ENCODE measurements at regions not wholly inside any gene's neighbourhood (a gene's known extent, or its start where the extent isn't known, plus 50 kb on each side); places are given as distances from the start of the nearest gene placed in this dataset.

DNA sequence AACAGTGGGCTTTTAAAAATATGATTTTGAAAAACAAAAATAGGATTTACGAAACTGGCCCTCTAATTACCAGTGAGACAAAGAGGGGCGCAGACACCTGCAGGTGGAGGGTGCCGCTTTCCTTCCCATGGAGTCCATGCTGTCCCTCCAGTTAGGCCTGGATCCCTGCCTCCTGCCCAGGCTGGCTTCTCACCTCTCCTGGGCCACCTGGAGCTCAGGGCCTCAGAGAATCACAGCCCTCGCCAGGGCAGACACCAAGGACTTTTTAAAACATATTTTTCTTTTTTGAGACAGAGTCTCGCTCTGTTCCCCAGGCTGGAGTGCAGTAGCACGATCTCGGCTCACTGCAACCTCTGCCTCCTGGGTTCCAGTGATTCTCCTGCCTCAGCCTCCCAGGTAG, 1437.2 kb downstream of the TBC1D22A start:
- no peak overlapping the region for H3K4me3 ChIP-seq (ENCODE audit: low read length)
- DNase-seq = no peak
- H3K4me1 ChIP-seq (ENCODE audit: control insufficient read depth, insufficient read depth, low read length) = peaks cover 6% of the 10 kb centered on the region
- Mint-ChIP-seq H3K9me3 (no peaks in the 10 kb centered on the region), H3K4me1 (peaks cover 5 to 12% of the 10 kb centered on the region in 2 donors), H3K4me3 (no peak overlapping the region), H3K36me3 (peaks cover 6% of the 10 kb centered on the region), H3K27me3 (ENCODE audit: low read depth in 2 of 2) (peaks cover 41 to 67% of the 10 kb centered on the region in 2 donors), H3K27ac (no peak overlapping the region)
- peaks cover 2% of the 10 kb centered on the region for H3K27me3 ChIP-seq (ENCODE audit: control insufficient read depth, insufficient read depth, low read length)
- no peaks in the 10 kb centered on the region for H3K9me3 ChIP-seq (ENCODE audit: control insufficient read depth, insufficient read depth, low read length)
- ATAC-seq = no peak
- no peak overlapping the region for H3K27ac ChIP-seq (ENCODE audit: low read length)
- intact Hi-C loops (cut with micrococcal nuclease) = no loop called here
- no peaks in the 10 kb centered on the region for H3K36me3 ChIP-seq (ENCODE audit: control insufficient read depth, insufficient read depth, low read length)
- TF ChIP-seq, protein P1, sequence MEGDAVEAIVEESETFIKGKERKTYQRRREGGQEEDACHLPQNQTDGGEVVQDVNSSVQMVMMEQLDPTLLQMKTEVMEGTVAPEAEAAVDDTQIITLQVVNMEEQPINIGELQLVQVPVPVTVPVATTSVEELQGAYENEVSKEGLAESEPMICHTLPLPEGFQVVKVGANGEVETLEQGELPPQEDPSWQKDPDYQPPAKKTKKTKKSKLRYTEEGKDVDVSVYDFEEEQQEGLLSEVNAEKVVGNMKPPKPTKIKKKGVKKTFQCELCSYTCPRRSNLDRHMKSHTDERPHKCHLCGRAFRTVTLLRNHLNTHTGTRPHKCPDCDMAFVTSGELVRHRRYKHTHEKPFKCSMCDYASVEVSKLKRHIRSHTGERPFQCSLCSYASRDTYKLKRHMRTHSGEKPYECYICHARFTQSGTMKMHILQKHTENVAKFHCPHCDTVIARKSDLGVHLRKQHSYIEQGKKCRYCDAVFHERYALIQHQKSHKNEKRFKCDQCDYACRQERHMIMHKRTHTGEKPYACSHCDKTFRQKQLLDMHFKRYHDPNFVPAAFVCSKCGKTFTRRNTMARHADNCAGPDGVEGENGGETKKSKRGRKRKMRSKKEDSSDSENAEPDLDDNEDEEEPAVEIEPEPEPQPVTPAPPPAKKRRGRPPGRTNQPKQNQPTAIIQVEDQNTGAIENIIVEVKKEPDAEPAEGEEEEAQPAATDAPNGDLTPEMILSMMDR (IDR thresholded peaks at IDR 0.05) = no peak
- WGBS (ENCODE audit: insufficient coverage) = 93% methylated on average over 7 of the region's 7 CpGs

DNA sequence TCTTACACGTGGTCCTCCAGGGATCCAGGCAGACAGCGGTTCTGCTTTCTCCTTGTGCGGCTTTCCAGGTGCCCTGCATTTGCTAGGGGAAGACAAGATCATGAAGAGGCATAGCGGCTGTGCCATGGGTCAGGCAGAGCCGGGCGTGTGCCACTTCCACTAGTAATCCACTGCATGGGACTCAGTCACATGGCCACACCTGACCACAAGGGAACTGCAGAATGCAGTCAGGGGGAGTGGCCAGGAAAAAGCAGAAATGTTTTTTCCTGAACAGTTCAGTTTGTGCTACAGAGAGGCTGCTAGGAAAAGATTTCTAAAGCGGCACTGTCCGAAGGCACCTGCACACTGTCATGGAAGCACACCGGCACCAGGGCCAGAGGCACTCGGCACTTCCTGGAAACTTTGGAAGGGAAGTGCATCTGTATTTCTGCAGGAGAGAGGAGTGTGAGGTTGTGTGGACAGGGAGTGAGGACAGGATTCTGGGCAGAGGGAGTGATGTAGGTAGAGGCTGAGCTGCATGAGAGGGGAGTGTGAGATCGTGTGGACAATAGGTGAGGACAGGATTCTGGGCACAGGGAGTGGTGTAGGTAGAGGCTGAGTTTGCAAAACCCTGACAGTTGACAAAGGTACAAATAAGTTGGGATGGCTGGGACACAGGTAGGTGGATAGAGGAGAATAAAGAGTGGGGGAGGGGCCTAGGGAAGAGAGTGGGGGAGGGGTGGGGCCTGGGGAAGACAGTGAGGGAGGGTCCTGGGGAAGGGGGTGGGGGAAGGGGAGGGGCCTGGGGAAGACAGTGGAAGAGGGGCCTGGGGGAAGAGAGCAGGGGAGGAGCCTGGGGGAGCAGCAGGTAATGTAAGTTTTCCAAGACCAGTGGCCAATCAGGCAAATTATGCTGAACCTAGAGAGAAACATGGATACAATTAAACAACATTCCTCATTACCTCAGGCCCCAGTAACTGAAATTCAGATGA, 1436.3 kb downstream of the TBC1D22A start:
- intact Hi-C loops (cut with micrococcal nuclease) = no loop called here
- no peak overlapping the region for H3K27ac Mint-ChIP-seq
- WGBS (ENCODE audit: insufficient coverage) = 20% methylated on average over 11 of the region's 11 CpGs

DNA sequence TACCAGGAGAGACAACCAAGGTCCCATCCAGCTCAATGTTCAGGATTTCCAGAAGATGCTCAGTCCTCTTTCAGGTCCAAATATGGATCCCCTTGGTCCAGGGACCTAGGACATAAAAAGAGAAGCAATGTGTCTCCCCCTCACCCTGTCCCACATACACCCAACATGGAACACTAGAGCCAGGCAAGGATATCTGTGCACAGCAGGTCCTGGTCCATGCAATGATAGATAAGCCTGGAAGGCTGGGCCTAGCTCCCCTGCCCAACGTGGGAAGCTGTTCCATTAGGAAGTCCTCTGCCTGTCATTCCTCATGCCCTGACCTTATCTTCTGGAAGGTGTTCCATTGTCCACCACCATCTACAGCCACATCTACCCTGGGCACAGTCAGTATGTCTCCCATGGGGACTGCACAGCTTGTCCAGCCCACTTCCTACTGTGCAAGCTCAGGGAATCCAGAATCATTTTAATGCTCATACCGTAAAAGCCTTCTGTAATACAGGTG, 1434.8 kb downstream of the TBC1D22A start:
- Mint-ChIP-seq H3K27ac (no peak overlapping the region), H3K4me1 (peaks cover 5 to 12% of the 10 kb centered on the region in 2 donors), H3K4me3 (no peak overlapping the region), H3K27me3 (ENCODE audit: low read depth in 2 of 2) (peaks cover 48 to 88% of the 10 kb centered on the region in 2 donors), H3K9me3 (peaks cover under 1 to 2% of the 10 kb centered on the region in 2 donors), H3K36me3 (peaks cover 11% of the 10 kb centered on the region)
- H3K9me3 ChIP-seq (ENCODE audit: control insufficient read depth, insufficient read depth, low read length) = peaks cover 4% of the 10 kb centered on the region
- WGBS (ENCODE audit: insufficient coverage) = 67% methylated on average over 1 of the region's 2 CpGs
- no peaks in the 10 kb centered on the region for H3K36me3 ChIP-seq (ENCODE audit: control insufficient read depth, insufficient read depth, low read length)
- peaks cover 6% of the 10 kb centered on the region for H3K4me1 ChIP-seq (ENCODE audit: control insufficient read depth, insufficient read depth, low read length)
- H3K27ac ChIP-seq (ENCODE audit: low read length) = no peak overlapping the region
- no peak for ATAC-seq
- intact Hi-C loops (cut with micrococcal nuclease) = no loop called here
- no peak overlapping the region for H3K4me3 ChIP-seq (ENCODE audit: low read length)
- TF ChIP-seq, protein P1 (IDR thresholded peaks at IDR 0.05) = no peak
- no peak for DNase-seq
- H3K27me3 ChIP-seq (ENCODE audit: control insufficient read depth, insufficient read depth, low read length) = peaks cover 2% of the 10 kb centered on the region

More for the DNA sequence above, 1436.3 kb downstream of the TBC1D22A start:
- ATAC-seq = no peak
- Histone ChIP-seq H3K4me1 (ENCODE audit: control insufficient read depth, insufficient read depth, low read length) (peaks cover 6% of the 10 kb centered on the region), H3K36me3 (ENCODE audit: control insufficient read depth, insufficient read depth, low read length) (no peaks in the 10 kb centered on the region), H3K9me3 (ENCODE audit: control insufficient read depth, insufficient read depth, low read length) (no peaks in the 10 kb centered on the region), H3K4me3 (ENCODE audit: low read length) (no peak overlapping the region), H3K27ac (ENCODE audit: low read length) (no peak overlapping the region), H3K27me3 (ENCODE audit: control insufficient read depth, insufficient read depth, low read length) (peaks cover 2% of the 10 kb centered on the region)
- no peak for DNase-seq
- Mint-ChIP-seq H3K27me3 (ENCODE audit: low read depth in 2 of 2) (peaks cover 41 to 72% of the 10 kb centered on the region in 2 donors), H3K4me3 (no peak overlapping the region), H3K36me3 (peaks cover 7% of the 10 kb centered on the region), H3K4me1 (peaks cover 5 to 12% of the 10 kb centered on the region in 2 donors), H3K9me3 (no peaks in the 10 kb centered on the region)
- TF ChIP-seq, protein P1 (IDR thresholded peaks at IDR 0.05) = no peak
